NCI-H446 treated with DMSO at 0.1 percent for 48 hours (cell line): ENCODE measurements at regions not wholly inside any gene's neighbourhood (a gene's known extent, or its start where the extent isn't known, plus 50 kb on each side); places are given as distances from the start of the nearest gene placed in this dataset.

ENCODE experiments used
- DNase-seq: peaks from one replicate; lab custom pipeline; 2025; lab: John Stamatoyannopoulos, UW

- DNase-seq = no peak
Observed at GRCh38 chr15:87154761-87155160, 1075.1 kb downstream of the AGBL1 start.

- DNase-seq = no peak
Observed at GRCh38 chr15:87151202-87151748, 1071.6 kb downstream of the AGBL1 start.

- no peak for DNase-seq
Observed at GRCh38 chr15:87145696-87146095, 1066.0 kb downstream of the AGBL1 start.

GRCh38 chr15:87144775-87145174, 1065.1 kb downstream of the AGBL1 start:
- peak; percentile 43 for DNase-seq

GRCh38 chr15:87142096-87142495, 1062.4 kb downstream of the AGBL1 start:
- no peak for DNase-seq

GRCh38 chr15:87135109-87135508, 1055.4 kb downstream of the AGBL1 start:
- no peak for DNase-seq

- no peak for DNase-seq
Observed at GRCh38 chr15:87133704-87134103, 1054.0 kb downstream of the AGBL1 start.

- DNase-seq = no peak
Observed at GRCh38 chr15:87131067-87131466, 1051.4 kb downstream of the AGBL1 start.

- DNase-seq = no peak
Observed at GRCh38 chr15:87129916-87130315, 1050.2 kb downstream of the AGBL1 start.

- no peak for DNase-seq
Observed at GRCh38 chr15:87123676-87124382, 1044.2 kb downstream of the AGBL1 start.

- no peak for DNase-seq
Observed at GRCh38 chr15:87121336-87121735, 1041.7 kb downstream of the AGBL1 start.

GRCh38 chr15:87120555-87120954, 1040.9 kb downstream of the AGBL1 start:
- no peak for DNase-seq

- no peak for DNase-seq
Observed at GRCh38 chr15:87118846-87119245, 1039.2 kb downstream of the AGBL1 start.

- DNase-seq = no peak
Observed at GRCh38 chr15:87118435-87118834, 1038.8 kb downstream of the AGBL1 start.

- no peak for DNase-seq
Observed at GRCh38 chr15:87115795-87116194, 1036.1 kb downstream of the AGBL1 start.

- DNase-seq = no peak
Observed at GRCh38 chr15:87099916-87100315, 1020.2 kb downstream of the AGBL1 start.

- no peak for DNase-seq
Observed at GRCh38 chr15:87089551-87089950, 1009.9 kb downstream of the AGBL1 start.

- DNase-seq = no peak
Observed at GRCh38 chr15:87083201-87083600, 1003.5 kb downstream of the AGBL1 start.

- DNase-seq = no peak
Observed at GRCh38 chr15:87082581-87082980, 1002.9 kb downstream of the AGBL1 start.

GRCh38 chr15:87080547-87080946, 1000.9 kb downstream of the AGBL1 start:
- no peak for DNase-seq
